ELF-1 (cell line): ENCODE measurements at regions not wholly inside any gene's neighbourhood (a gene's known extent, or its start where the extent isn't known, plus 50 kb on each side); places are given as distances from the start of the nearest gene placed in this dataset.
"Not testable (repeated sequence)": the region's sequence is repeated elsewhere in the genome, so short reads cannot be mapped to it uniquely, and the experiment has no call there.

Experiments used
- DNase-seq: peaks from one replicate; pipeline ENCODE4 v3.0.0-alpha.2; 2016; ENCODE audit warnings: low read depth, low spot score

- DNase-seq = no peak
Observed at GRCh38 chr4:100340512-100341485, 150.5 kb upstream of the DDIT4L start.

GRCh38 chr4:100339870-100340269, 149.6 kb upstream of the DDIT4L start:
- no peak for DNase-seq

- not testable (repeated sequence) for DNase-seq
Observed at GRCh38 chr4:100333491-100333890, 143.2 kb upstream of the DDIT4L start.

GRCh38 chr4:100317032-100317864, 127.0 kb upstream of the DDIT4L start:
- DNase-seq = no peak

GRCh38 chr4:100314057-100314456, 123.8 kb upstream of the DDIT4L start:
- DNase-seq = no peak

- DNase-seq = no peak
Observed at GRCh38 chr4:100312615-100313350, 122.5 kb upstream of the DDIT4L start.

- DNase-seq = peak; percentile 49
Observed at GRCh38 chr4:100311181-100311580, 120.9 kb upstream of the DDIT4L start.

- no peak for DNase-seq
Observed at GRCh38 chr4:100306018-100306417, 115.8 kb upstream of the DDIT4L start.

GRCh38 chr4:100302061-100303026, 112.1 kb upstream of the DDIT4L start:
- DNase-seq = no peak

- peak; percentile 19 for DNase-seq
Observed at GRCh38 chr4:100299046-100299840, 109.0 kb upstream of the DDIT4L start.

GRCh38 chr4:100295792-100296191, 105.5 kb upstream of the DDIT4L start:
- no peak for DNase-seq

GRCh38 chr4:100294356-100294755, 104.1 kb upstream of the DDIT4L start:
- no peak for DNase-seq

- DNase-seq = no peak
Observed at GRCh38 chr4:100290585-100290984, 100.3 kb upstream of the DDIT4L start.

- no peak for DNase-seq
Observed at GRCh38 chr4:100289946-100290345, 99.7 kb upstream of the DDIT4L start.

GRCh38 chr4:100289530-100289888, 99.2 kb upstream of the DDIT4L start:
- no peak for DNase-seq

- DNase-seq = no peak
Observed at GRCh38 chr4:100288811-100289529, 98.7 kb upstream of the DDIT4L start.

- no peak for DNase-seq
Observed at GRCh38 chr4:100288161-100288560, 97.9 kb upstream of the DDIT4L start.

- no peak for DNase-seq
Observed at GRCh38 chr4:100287534-100287933, 97.3 kb upstream of the DDIT4L start.

- no peak for DNase-seq
Observed at GRCh38 chr4:100286636-100287035, 96.4 kb upstream of the DDIT4L start.
